ENCODE measurements at regions not wholly inside any gene's neighbourhood (a gene's known extent, or its start where the extent isn't known, plus 50 kb on each side); places are given as distances from the start of the nearest gene placed in this dataset.

GRCh38 chr18:61107113-61107512, 226.1 kb upstream of the CDH20 start:
- no peak for DNase-seq

GRCh38 chr18:61108706-61109105, 224.5 kb upstream of the CDH20 start:
- no peak for DNase-seq

GRCh38 chr18:61123309-61123708, 209.9 kb upstream of the CDH20 start:
- no peak for DNase-seq

- DNase-seq: no peak
Observed at GRCh38 chr18:61127714-61128467, 205.3 kb upstream of the CDH20 start.

- no peak for DNase-seq
Observed at GRCh38 chr18:61129001-61129400, 204.2 kb upstream of the CDH20 start.

- no peak for DNase-seq
Observed at GRCh38 chr18:61132031-61132430, 201.2 kb upstream of the CDH20 start.

- no peak for DNase-seq
Observed at GRCh38 chr18:61133783-61134182, 199.4 kb upstream of the CDH20 start.

DNA sequence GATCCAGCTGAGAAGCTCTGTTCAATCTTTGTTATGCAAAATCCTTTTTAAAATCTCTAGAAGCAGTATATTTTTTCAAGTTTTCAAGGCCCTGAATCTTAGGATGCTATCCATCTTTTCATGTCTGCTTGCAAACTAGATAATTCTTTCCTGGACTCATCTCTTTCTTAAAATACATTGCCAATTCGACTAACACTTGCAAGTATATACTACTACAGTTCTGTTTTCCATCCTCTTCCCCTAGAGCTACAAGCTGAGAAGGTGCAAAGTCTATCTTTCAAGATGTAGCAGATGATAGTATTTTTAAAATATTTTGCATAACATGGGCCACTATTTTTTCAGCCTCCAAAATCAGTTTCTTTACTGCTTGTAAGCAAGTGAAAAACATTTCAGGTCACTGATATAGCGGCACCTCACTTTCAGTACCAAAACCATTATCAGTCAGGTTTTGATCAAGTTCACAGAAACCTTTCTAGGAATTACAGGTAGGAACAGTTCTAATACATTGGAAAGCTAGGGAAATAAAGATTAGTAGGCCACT, 196.4 kb upstream of the CDH20 start:
- no peak for DNase-seq

GRCh38 chr18:61141691-61142090, 191.5 kb upstream of the CDH20 start:
- no peak for DNase-seq

- no peak for DNase-seq
Observed at GRCh38 chr18:61148322-61148721, 184.9 kb upstream of the CDH20 start.

GRCh38 chr18:61149786-61150185, 183.4 kb upstream of the CDH20 start:
- no peak for DNase-seq

DNA sequence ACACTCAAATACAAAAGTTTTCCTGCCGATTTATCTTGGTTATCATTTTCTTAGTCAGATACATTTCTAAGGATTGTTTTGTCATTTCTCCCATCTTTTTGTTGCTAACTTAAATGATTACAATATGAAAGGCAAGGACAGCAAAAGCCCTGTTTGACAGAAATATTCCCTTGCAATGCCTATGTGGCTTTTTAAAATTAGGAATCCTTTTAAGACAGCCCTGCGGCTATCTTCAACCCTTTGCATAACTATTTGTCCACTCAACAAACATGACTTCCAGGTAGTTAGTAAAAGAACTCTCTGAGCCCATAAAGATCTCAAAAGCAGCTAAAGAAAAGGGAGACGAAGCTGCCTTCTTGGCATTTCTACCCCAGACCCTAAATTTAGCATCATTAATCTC, 179.7 kb upstream of the CDH20 start:
- no peak for DNase-seq

DNA sequence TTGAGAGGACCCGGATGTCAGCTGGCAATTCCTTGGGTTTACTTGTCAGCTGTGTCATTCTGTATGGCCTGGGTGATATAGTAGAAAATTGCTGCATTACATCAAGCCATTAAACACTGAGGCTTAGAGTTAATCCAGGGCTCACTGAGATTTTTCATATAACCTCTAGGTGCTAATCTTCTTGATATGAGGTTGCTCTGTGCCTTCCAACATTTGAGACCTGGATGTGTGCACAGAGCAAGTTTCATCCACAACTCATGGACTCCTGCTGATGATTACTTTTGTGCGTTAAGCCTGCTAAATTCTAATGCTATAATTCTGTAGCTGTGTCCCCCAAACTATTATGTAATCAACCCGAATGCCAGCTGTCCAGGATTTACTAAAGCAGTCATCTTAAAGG, 178.4 kb upstream of the CDH20 start:
- no peak for DNase-seq

DNA sequence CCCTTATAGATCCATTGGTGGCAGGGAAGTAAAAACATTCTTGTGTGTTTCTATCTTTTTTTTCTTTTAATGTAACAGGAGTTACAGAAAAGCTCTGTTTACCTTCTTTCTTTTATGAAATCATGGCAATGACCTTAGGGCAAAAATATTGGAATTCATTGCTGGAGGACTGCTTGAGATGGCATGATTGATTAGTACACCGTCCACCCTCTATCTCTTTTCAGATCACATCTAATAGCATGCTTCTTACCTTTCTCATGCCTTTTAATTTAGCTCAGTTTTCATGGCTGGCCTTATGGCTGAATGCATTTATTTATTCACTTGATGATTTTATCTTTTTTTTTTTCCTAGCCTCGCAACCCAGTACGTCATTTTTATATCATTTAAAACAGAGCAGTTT, 177.6 kb upstream of the CDH20 start:
- DNase-seq: no peak

DNA sequence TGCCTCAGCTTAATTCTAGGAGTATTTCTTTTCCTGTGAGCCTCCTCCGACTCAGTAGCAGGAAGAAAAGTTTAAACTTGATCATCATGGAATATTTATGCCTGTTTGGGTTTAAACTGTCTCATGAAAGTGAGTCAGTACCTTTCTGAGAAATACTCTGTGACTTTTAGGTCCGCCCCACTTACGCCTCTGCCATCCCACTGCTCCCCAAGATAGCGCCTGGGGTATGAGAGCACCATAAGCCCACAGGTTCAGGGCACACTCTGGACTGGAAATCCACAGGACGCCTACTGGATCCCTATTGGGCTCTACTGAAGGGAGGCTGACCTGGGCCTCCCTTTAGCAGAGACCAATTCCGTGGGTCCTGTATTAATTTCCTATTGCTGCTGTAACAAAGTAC, 175.8 kb upstream of the CDH20 start:
- DNase-seq: no peak

DNA sequence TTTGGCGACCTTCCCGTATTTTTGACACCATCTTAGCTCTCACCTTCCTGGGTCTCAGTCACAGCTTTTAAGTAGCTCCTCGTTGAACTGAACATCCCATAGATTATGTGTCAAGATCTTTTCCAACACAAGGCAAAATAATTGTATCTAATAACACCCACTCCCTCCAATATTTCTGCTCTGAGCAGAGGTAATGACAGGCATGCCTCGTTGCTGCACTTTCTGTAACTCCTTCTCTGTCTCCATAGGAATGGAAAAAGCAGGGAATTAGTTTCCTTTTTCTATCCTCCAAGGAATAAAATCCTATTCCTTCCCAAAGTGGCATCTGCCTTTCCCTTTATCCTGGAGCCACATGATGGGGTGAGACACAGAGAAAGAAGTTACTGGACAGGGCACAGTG, 174.0 kb upstream of the CDH20 start:
- no peak for DNase-seq

- DNase-seq: no peak
Observed at GRCh38 chr18:61164321-61164720, 168.9 kb upstream of the CDH20 start.

DNA sequence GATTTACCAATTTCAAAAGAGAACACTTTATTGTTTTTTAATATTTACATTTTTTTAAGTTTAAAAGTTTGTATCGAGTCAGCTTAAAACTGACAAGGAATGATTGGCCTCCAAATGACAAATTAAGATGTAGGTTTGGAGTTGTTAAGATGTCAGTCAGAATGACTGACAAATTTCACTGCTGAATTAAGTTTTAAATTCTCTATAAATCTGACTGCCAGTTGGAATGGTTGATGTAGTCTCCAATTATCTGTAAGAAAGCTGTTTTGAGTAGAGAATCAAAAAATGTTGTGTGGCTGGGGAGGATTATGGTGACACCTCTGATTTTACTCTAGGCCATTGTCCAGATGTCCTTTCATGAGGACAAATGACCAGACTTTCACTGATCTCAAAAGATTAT, 165.3 kb upstream of the CDH20 start:
- no peak for DNase-seq

GRCh38 chr18:61169386-61169785, 163.8 kb upstream of the CDH20 start:
- no peak for DNase-seq

- no peak for DNase-seq
Observed at GRCh38 chr18:61172624-61173023, 160.6 kb upstream of the CDH20 start.

GRCh38 chr18:61173554-61173953, 159.7 kb upstream of the CDH20 start:
- DNase-seq: no peak

DNA sequence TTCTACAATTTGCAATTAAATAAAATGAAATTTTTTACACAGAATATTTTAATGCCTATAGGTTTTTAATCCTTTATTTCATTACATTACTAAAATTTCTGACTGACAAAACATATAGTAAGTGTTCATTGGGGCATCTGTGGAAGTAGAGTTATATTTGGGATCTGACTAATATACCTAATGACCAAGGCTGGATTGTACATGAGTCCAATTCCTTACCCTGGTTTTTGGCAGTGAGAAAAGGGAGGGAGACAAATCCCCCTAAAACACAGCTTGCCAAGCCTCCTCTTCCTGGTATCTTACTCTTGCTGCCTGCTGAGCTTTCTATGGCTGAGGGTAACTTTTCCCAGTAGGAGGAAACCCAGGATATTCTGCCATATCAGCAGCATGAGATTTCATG, 149.4 kb upstream of the CDH20 start:
- DNase-seq: no peak

DNA sequence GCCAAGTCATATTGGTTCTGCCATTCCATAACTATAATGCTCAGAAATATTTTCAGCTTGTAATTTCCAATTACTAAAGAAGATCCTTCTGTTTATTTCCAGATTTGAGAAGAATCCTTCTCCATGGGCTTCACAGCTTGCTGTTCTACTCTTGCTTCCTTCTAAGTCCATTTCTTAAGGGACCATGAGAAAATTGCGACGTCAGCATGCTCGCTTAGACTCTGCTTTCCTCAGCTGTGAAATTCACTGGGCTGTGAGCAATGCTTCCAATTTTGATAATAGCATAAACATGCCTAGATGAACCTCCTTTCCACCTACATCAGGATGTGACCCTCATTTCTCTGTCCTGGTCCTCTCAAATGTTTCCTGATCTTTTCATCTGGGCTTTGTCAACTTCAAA, 145.3 kb upstream of the CDH20 start:
- DNase-seq: no peak

DNA sequence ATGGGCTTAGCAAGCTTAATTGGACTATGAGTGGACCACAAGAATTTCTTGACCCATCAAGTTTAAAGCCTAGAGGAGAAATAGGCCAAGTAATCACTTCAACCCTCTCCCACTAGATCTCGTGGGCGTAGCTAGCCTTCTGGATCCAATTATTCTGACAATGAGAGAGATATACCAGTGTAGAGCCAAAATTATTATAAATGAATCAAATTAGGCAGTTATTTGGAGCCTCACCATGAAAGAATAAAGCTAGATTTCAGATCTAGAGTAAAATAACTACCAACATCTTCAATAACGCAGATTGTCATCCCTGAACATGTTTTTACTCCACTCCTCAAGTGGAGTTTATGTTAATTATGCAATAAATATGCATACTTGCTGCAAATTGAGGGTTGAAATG, 143.9 kb upstream of the CDH20 start:
- DNase-seq: no peak

- DNase-seq: no peak
Observed at GRCh38 chr18:61194726-61195125, 138.5 kb upstream of the CDH20 start.
